HG03135 (cell line): ENCODE measurements at regions not wholly inside any gene's neighbourhood (a gene's known extent, or its start where the extent isn't known, plus 50 kb on each side); places are given as distances from the start of the nearest gene placed in this dataset.
"Not testable (repeated sequence)": the region's sequence is repeated elsewhere in the genome, so short reads cannot be mapped to it uniquely, and the experiment has no call there.

Source experiments
- ATAC-seq: cut with Tn5 transposase; IDR thresholded peaks from one replicate; pipeline ENCODE4 v1.9.1; 2021; ENCODE audit warnings: mild to moderate bottlenecking, moderate library complexity; ENCODE audit not compliant: unreplicated experiment

DNA sequence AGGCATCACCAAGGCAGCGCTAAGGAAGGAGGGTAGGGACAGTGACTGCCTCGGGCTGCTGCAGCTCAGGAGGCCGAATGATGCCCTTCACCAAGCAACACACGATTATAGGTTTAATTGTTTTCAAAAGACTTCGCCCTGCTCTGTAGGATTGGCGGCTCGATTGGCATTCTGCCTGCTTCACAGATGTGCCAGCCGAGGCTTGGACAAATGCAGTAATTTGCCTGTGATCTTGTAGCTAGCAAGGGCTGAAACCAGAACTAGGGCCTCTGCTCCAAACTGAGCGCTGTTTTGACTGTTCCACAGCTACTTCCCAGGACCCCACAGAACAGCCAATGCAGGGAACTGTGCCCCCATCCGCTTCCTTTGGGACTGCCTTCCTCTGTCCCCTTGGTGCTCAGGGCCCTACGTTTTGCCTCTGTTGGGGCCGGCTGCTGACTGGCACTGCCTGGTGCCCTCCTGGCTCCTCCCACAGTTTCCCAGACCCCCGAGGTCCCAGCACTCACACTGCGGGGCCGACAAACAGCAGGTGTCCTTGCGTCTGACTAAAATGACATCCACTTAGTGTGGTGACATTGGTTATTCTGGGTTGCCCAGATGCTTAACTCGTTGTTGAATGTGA lies 62.6 kb upstream of the EN2 start:
- ATAC-seq, result no peak

DNA sequence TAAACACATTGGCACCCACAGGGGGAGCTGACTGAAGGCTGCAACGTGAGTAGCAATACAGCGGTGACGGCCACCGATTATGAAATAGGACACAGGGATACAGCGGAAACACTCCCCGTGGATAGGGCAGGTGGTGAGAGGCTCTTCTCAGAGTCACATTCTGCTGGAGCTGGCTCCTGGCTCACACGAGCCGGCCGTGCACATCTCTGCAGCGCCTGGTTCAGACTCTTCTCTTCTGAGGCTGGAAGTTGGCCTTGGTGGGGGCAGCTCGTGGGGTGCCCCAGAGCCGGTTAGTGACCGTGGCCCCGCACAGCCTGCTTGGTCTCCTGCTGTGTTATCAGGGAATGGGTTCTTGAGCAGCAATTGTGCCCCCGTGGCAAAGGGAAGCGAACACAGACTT lies 61.3 kb upstream of the EN2 start:
- no peak for ATAC-seq

DNA sequence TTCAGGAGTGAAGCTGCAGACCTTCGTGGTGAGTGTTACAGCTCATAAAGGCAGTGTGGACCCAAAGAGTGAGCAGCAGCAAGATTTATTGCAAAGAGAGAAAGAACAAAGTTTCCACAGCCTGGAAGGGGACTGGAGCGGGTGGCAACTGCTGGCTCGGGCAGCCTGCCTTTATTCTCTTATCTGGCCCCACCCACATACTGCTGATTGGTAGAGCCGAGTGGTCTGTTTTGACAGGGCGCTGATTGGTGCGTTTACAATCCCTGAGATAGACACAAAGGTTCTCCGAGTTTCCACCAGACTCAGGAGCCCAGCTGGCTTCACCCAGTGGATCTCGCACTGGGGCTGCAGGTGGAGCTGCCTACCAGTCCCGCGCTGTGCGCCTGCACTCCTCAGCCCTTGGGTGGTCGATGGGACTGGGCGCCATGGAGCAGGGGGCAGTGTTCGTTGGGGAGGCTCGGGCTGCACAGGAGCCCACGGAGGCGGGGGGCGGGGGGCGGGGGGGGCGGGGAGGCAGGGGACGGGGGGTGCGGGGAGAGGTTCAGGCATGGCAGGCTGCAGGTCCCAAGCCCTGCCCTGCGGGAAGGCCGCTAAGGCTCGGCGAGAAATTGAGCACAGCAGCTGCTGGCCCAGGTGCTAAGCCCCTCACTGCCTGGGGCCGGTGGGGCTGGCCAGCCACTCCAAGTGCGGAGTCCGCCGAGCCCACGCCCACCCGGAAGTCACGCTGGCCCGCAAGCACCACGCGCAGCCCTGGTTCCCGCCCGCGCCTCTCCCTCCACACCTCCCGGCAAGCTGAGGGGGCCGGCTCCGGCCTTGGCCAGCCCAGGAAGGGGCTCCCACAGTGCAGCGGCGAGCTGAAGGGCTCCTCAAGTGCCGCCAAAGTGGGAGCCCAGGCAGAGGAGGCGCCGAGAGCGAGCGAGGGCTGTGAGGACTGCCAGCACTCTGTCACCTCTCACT lies 59.9 kb upstream of the EN2 start:
- not testable (repeated sequence) for ATAC-seq

DNA sequence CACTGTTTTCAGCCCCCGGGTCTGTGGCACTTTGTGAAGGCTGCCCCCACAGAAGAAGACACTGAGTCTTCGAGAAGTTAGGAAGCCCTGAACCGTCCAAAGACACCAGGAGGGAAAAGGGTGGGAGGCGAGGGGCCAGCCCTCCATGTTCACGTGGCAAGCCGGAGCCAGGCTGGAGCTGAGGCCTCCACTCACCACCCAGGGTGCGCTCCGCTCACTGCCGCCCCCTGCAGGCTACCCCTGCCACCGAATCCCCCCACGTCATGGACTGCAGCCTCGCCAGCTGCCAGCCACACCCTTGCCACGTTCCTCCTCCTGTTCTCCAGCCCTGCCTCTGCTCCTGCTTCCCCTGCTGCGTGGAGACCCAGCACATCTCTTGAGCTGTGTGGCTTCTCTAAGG lies 59.0 kb upstream of the EN2 start:
- ATAC-seq, result no peak

DNA sequence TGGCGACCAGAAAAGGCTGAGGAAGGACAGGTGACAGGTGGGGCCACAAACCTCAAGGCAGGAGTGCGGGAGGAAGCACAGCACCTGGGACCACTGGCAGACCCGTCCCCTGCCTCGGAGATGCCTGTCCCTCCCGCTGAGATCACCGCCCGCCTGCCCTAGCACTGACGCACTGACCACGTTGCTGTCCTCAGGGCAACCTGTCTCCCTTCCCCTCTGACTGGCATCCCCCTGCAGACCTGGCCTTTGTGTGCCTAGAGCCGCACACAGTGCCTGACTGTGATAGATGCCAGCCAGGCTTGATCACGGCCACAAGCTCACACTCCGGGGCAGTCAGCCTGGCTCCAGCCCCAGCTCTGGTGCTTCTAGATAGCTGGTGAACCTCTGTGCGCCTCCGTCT lies 58.4 kb upstream of the EN2 start:
- no peak for ATAC-seq

DNA sequence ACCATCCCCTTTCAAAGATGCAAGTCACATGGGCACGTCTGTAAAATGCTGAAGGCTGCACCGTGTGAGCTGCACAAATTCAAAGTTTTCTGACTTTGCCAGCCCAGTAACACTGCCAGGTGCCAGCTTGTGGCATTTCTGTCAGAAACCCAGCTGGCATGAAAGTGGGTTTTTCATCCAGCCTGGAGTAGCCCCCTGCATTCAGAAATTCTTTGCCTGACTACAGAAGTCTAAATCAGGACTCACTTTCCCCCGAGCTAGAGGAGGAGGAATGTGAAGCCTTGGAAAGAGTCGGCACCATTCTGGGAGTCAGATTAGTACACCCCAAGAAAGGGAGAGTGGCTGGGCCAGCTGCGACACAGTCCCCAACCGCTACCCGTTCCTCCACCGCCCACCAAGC lies 56.7 kb upstream of the EN2 start:
- no peak for ATAC-seq

DNA sequence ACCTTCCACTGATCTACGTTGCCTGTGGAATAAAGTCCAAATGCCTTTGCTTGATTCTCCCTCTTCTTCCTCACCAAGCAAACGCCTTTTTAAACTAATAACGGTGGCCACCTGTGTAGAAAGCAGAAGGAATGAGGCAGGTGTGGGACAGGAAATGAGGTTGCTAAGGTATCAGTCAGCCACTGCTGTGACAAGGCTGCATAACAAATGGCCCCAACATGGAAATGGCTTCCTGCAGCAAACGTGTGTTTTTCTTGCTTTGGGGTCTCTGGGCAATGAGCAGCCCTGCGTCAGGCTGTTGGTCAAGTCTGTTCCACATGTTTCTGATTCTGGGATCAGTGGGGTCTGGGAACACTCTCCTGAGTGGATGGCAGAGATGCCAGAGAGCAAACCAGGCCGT lies 56.0 kb upstream of the EN2 start:
- no peak for ATAC-seq

DNA sequence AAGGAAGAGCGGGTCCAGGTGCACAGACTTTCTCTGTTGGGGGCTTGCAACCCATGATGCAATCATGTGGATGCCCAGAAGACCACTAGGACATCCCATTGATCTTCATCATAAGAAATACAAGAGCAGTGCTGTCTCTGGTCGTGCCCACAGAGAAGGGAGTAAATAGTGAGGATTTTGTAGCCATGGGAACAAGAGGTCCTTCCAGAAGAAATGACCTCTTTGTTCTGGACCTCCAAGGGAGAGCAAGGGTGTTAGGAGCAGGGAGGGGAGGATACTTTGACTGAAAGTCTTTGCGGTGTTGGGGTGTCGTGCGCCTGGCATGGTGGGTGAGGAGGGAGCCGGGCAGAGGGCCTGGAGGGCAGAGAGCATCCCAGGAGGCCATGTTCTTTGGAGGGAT lies 55.0 kb upstream of the EN2 start:
- no peak for ATAC-seq

DNA sequence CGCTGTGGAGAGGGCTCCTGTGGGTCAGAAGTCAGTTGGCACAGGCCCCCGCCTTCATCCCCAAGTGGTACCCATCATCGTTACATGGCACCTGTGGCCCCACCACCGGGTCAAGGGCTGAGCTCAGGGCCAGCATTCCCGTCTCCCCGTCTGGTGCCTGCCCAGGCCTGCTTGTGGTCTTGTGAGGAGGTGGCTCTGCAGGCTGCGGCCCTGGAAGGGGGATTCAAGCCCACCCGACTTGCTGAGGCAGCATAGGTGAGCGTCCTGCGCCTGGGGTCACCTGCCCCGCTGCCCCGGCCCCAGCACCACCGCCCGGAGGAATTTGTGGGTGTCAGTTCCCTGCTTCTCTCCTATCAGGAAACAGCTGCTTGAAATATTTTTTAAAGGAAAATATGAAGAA lies 53.0 kb upstream of the EN2 start:
- ATAC-seq, result no peak

DNA sequence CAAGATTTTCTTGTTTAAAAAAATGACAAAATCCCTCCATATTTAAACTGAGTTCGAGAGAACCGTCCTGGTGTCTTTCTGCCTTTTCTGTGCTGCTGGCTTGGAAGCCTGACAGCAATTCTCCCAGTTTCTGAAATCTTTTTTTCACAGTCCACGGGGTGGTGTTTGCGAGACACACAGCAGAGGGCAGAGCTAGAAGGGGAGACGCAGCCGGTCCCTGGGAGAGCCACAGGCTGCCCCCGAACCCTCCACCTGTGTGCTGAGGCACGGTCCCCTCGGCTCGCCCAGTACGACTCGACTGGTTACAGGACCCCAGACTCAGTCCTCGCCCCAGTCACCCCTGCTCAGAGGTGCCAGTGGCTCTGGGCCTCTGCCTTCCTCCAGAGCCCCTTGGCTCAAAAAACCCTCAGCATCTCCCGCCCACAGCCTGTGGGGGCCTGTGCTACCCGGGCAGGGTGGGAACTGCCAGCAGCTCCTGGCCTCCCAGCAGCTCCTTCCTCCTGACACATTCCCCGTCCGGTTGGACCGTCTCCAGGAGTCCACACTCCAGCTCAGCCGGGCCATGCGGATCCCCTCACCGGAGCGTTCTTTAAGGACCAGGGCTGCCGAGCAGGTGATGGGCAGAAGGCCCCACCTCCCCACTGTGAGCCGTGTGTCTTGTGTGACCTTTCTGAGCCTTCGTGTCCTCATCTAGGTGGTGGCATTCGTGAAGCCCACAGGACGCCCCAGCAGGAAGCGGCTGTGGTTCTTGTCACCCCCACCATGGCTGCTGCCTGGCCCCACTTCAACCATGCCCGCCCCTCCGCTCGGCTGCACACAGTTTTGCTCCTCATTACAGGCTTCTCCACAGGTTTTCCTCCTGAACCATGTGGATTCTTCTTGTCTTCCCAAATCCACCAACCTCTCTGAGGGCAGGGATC lies 52.3 kb upstream of the EN2 start:
- ATAC-seq, result no peak

DNA sequence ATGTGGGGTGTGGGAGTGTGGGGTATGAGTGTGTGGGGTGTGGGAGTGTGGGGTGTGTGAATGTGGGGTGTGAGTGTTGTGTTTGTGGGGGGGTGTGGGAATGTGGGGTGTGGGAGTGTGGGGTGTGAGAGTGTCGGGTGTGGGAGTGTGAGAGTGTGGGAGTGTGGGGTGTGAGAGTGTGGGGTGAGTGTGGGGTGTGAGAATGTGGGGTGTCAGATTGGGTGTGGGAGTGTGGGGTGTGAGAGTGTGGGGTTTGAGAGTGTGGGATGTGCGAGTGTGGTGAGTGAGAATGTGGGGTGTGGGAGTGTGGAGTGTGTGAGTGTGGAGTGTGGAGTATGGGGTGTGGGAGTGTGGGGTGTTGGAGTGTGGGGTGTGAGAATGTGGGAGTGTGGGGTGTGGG lies 50.1 kb upstream of the EN2 start:
- no peak for ATAC-seq
